DMS53 treated with DMSO at 0.1 percent for 48 hours (cell line): ENCODE measurements at regions not wholly inside any gene's neighbourhood (a gene's known extent, or its start where the extent isn't known, plus 50 kb on each side); places are given as distances from the start of the nearest gene placed in this dataset.
A peak's percentile ranks its signal among the peaks of the same experiment; 100 is the strongest.

ENCODE experiments used
- DNase-seq: peaks from one replicate; lab custom pipeline; 2025; ENCODE audit not compliant: unreplicated experiment; lab: John Stamatoyannopoulos, UW

DNA sequence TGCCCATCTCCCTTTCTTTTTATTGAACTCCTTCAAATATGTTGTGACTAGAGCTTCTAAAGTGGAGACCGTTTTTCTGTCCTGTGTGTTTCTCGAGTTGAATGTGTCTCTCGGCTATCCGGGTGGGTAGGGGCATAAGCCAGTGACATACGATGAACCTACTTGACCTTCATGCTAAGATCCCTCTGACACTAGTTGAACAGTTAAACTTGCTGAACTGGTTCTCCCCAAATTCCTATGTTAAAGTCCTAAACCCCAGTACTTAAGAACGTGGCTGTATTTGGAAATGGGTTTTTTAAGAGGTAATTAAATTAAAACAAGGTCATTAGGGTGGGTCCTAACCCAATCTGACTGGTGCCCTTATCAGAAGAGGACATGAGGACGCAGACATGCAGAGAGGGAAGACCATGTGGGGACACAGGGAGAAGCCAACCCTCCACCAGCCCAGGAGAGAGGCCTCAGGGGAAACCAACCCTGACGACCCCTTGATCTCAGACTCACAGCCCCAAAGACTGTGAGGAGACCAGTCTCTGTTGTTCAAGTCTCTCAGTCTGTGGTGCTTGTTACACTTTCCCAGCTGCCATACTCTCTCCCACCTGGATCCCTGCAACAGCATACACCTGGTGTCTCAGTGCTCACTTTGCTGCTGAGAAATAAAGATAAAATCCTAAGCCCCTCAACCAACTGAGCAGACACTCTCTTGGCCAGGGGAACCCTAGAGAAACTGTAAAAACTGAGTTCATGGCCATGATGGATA, 208.4 kb downstream of the MYLK4 start:
- DNase-seq = no peak

DNA sequence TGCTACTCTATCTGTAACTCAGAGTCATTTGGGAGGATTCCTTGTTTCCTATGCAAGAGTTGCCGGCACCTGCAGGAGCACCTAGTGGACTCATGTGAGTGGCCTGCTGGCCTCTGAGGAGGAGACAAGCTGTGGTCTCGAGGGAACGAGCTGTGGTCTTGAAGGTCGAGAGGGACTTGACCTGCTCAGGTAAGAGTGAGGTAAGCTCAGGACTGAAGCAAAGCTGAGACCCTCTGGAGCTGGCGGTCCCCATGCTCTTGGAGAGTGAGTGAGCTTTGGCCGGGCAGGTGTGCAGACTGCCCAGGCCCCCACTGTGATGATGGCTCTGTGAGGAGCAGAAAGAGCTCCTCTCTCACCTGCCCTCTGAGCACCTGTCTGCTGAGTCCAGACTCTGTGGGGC, 214.3 kb downstream of the MYLK4 start:
- DNase-seq = no peak

DNA sequence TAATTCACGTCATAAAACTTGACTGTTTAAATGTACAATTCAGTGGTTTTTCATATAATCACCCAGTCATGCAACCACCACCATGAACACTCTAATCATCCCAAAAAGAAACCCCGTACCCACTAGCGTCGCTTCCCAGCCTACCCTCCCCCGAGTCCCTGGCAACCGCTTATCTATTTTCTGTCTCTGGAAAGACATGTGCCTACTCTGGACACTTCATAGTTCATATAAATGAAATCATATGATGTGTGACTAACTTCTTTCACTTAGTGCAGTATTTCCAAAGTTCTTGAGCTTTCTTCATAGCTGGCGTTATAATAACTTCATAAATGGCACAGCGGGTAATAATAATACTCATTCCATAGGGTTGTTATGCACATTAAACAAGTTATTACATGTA, 215.2 kb downstream of the MYLK4 start:
- DNase-seq = no peak

DNA sequence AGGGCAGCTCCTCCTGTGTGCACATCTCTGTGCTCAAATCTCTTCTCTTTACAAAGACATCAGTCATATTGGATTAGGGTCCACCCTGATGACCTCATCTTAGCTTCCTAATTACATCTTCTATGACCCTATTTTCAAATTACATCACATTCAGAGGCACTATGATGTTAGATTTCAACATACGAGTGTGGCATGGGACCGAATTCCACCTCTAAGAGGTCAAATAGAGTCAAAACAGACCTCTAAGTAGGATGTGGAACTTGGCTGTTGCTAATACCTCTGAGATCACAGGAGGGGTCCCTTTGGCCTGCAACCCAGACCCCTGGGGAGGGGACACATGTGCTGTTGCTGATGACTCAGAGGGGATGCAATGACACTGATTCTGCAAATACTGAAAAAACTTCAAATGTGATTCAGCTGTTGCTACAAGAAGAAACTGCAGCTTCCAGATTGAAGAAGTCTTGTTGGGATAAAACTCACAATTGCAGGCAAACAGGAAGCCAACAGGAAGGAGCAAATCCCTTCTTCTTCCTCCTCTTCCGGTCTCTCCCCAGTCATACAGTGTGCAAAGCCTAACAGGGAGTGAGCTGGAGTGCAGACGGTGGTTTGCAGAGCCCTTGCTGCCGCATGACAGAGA, 216.2 kb downstream of the MYLK4 start:
- DNase-seq = no peak

DNA sequence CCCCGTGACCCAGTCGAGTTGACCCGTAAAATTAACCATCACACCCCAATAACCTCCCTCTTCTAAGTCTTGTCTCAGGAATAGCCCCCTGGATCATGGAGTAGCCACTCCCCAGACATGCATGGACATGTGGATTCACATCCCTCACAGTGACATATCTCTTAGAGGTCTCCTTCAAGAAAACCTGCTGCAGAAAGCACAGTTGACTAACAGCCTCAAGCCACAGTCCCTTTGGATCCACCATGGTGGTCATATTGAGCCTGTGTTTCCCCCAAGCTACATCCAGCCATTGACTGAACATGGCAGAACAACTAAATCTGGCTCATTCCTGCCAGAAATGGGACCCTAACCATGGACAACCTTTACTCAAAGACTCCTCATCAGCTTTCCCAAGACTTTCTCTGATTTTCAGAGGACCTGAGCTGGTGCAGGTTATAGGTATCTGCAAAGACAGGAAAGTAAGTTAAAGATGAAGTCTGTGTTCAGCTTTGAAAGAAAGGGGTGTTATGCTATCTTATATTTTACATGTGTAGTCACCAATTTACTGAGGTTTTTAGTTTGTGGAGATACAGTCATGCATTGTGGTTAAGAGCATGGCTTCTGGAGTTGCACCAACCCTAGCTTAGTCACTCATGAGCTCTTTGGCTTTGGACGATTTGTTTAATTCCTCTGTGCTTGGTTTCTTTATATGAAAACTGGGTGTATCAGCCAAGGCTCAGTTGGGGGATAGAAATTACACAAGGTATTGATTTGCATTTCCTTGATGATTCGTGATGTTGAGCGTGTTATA, 219.1 kb downstream of the MYLK4 start:
- no peak for DNase-seq

DNA sequence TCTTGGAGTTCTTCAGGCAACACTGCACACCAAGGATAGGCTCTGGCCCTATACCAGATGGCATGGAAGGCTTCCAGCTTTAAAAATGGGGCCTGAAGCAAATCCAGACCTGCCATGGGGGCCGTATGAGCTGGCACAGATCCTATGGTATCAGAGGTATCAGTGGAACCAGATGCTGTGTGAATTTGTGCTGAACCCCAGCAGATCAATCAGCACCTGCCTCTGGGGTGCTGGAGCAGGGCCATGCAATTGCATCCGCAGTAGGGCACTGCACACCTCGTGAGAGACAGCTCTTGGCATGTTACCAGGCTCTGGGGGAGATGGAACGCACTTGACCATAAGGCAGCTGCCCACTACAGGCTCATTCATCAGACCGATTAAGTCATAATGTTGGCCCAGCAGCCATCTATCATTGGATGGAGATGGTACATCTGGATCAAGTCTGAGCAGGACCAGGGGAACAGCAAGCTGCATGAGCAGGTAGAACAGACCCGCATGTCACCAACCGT, 221.5 kb downstream of the MYLK4 start:
- no peak for DNase-seq

DNA sequence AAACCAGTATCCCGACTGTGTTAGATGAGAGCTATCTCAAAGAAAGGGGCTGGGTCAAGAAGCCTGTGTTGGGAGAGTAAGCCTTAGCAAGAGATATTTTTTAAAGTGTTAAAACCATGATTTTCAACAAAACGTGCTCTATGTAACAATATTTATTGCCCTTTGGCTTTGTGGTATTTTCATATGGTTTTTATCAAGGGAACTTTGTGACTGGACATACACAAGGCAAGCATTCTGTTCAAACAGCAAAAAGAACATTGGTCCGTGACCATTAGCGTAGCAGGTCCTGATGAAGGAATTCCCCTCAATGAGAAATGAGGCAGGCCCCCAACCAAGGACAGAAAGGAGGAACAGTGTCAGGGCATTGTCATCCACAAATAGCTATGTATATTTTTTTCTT, 222.6 kb downstream of the MYLK4 start:
- no peak for DNase-seq

DNA sequence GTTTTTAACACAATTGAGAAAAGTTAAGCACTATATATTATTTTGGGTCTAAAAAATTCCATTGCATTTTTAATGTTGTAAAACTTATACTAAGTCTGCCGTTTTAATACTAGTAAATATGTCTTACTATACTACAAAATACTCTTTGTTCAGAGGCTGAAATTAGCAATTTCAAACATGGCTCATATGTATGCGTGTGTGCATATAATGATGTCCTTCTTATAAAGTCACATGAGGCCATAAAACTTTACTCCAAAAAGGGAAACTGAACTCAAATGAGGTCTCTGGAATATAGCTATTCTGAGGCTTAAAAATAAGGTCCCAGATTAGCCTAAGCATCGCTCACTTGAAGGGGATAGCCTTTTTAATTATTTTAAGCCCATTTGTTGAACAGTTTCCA, 224.0 kb downstream of the MYLK4 start:
- no peak for DNase-seq

DNA sequence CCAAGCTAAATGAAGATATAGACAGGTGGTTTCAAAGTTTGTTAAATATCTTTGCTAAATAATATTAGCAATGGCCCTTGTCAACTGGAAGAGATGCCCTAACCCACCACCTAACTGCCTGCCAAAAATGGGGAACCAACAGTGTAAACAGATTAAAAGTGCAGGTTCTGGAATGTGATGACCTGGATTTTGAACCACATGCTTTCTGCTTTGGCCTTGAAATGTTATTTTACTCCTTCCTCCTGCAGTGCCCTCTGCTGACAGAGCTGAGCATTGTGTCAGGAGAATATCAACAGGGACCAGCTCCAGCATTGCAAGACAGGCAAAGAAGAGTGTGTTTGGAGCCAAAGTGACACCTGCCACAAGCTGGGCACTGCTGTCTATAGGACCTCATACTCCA, 226.6 kb downstream of the MYLK4 start:
- DNase-seq = peak; percentile 21

DNA sequence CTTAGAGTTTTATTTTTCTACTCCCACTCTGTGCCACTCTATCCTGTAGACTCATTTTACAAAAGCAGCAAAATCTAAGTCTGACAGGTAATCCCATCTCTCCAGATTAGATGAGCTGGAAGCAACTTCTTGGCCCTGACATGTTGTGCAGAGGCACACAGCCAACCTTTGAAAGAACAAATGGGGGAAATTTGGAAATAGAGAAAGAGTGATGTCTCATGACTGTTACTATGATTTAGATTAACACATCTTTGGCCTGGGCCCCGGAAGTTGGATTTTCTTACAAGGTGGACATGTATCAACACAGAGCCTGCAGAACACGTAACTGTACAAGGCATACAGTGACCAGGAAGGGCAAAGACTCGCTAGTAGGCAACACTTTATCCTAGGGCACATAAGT, 227.7 kb downstream of the MYLK4 start:
- DNase-seq = no peak

DNA sequence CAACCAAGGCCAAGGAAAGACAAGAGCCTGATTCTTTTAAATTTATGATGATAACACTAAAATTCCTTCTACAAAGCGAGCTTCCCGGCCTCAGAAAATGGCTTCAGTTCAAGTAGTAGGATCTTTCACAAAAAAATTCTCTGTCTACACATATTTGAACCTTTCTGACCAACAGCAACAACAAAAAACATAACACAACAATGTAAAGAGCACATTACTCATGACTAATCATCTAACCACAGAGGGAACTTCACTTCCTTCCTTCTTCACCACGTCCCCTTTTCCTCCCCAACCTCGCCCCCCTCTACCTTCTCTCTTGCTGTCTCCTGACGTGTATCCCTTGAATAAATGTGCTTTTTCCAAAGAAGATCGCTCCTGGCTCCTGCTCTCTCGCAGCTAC, 228.2 kb downstream of the MYLK4 start:
- DNase-seq = no peak

DNA sequence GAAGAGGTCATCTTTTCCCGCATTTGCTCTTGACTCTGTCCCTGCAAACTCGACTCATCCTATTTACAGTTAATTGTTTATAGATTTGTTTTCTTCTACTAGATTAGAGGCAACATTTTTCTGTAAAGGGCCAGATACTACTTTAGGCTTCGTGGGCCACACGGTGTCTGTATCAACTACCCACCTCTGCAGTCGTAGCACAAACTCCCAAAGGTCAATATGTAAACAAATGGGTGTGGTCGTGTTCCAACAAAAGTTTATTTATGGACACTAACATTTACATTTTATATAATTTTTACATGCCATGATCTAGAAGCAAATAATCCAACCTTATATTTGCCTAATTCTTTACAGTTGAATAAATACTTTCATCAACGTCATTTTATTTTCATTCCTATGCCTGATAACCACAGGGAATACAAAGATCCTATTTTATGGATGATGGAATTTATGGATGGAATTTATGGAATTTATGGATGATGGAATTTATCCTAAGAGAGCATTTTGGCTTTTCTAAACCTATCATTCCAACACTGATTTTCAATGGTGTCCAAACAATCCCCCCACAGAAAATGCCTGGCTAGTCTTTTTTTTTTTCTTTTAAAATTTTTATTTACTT, 232.8 kb downstream of the MYLK4 start:
- no peak for DNase-seq

DNA sequence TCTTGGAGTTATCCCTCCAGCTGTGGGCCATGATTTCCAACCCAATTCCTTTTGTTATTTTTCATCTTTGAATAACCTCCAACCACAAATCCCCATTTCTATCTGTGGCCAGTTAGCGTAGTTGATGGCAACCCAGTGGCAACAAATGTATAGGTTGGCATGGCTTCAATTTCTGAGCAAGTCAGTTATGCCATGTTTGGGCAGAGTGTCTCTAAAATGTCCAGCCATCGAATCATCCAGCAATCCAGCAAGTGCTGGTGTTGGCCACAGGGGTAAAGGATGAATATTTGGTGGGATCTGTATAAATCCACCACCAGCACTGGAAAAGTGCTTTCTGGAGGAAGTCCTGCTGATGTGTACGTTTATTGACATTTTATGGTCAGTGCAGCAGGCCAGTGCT, 233.3 kb downstream of the MYLK4 start:
- no peak for DNase-seq

DNA sequence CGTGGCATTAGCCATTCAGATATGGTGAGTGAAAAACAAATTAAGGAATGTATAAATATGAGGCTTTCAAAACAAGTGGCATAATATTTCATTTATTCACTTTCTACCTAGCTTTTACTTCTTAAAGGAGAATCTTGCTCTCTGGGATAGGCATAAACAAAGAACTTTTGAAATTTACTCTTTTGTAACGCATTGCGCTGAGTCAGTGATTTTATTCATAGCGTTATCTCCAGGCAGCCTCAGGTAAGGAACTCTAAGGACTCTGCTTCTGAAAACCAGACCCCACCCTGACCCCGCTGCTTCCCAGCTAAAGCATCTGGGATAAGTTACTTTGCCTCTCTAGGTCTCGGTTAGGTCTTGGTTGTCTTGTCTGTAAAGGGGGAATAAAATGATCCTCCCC, 234.7 kb downstream of the MYLK4 start:
- DNase-seq = no peak

DNA sequence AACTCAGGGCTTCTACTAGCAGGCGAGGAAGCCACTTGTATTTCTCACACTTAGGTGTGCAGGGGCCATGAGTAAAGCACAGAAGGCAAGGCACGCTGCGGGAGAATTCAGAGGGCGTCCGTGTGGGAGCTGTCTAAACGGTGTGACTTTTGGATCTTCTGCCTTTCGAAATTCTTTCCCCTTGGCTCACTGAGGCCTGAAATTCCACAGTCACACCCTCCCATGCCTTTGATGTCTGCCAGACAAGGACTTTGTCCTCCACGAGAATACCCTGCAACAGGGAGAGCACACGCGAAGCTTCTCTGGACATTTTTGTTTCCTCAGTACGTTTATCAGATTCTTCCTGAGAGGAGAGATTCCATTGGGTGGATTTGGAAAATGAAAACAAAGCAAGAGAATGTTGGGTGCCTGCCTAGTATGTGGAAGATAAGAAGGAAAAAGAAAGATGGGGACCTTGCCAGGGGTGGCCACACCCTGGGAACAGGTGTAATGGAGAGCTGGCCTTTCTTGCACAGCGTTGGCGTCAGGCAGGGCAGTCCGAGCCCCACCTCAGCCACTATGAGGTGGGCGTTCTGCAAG, 235.7 kb downstream of the MYLK4 start:
- DNase-seq = no peak

DNA sequence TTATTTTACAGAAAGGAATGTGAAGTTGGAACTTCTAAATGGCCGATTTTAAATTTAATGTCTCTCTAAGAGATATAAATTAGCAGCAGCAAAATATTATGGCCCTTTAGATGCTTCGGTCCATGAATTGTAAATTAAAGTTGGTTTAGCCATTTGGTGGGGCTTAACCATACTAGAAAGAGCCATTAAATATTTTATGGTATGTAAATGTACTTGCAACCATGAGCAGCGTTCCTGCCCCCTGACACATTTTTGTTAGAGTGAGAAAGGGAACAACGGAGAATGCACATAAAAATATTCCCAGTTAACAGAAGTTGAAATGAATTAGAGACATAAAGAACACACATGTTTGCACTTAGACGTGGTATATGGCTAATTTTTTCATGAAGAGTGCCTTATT, 237.9 kb downstream of the MYLK4 start:
- no peak for DNase-seq

DNA sequence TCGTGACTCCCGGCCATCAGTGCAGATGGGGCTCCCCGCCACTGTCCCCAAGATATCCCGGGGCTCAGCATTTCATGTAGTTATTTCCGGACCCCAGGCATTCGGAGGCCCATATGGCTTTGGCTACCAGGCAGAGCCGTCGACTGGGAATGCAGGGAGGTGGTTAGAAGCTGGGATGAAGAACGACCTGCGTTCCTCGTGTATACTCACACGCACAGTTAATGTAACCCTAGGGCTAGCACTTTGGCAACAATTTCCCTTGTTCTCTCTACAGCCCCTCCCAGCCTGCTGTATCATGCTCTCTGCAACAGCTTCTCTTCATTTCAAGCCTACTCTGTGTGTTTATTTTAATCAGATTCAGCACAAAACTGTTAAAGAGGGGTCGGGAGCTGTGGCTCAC, 240.4 kb downstream of the MYLK4 start:
- no peak for DNase-seq

DNA sequence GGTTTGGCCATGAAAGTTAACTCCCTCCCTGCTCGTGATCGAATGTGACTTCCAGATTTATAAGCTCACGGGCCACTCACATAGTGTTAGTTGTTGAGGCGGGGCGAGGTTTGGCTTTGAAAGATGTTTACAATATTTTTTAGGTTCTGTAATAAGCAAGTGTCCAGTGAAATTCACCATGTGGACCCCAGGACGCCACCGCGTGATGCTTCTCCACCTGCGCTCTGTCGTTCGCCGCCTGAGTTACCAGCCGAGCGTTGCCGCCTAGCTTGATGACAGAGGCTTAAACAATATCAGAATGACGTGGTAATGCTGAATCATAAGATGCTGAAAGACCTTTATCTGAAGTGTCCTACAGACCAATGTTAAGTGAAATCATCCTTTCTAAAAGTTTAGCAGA, 241.0 kb downstream of the MYLK4 start:
- DNase-seq = no peak

DNA sequence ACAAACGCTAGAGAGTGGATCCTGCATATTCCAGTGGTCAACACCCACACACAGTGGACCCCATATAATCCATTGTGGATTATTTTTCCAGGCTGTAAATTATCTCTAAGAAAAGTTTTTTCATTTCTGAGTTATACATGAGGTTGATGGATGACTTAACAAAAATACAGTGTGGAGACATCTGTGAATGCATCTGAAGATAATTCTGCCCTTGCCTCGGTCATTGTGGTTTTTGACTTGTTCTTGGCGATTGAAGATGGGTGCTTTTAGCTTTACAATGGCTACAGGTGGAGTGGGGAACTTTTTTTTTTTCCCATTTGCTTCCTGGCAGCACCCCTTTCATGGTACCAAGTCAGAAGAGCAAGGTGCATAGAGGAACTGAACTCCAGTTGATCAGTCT, 242.7 kb downstream of the MYLK4 start:
- no peak for DNase-seq

DNA sequence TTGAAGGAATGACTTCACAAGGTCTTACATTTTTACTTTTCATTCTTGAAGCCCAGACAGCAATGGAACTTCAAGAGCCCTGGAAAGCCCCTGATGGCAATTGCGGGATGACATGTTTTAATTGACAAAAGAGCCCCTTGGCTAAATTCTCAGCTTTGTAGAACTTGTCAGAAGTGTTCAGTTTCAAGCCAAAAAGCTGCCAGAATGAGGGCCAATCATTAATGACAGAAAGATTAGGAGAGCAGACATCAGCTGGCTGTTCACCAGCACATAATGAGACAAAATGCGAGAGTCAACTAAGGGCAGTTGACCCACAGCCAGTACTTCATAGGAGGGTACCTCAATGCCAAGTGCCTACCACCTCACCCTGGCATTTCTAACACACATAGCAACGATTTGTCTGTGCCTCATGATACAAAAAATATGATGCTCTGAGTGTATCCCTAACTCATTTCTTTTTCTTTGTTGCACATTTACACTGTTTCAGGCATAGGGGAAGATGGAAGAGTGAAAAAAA, 243.1 kb downstream of the MYLK4 start:
- no peak for DNase-seq

DNA sequence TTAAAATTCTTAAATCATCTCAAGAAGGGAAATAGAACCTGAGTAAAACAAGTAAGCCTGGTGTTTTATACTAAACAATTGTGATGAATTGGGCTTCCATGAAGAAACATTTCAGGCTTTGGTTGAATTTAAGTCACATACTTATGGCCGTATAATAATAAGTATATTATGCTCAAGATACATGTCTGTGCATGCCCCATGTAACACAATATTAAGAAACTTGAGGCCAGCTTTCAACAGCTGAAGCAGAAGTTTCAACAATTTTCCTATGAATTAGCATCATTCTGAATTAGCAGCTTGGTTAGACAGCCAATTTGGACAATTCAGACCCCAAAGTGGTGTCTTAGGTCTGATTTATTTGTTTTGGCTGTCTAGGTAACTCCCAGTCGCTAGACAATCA, 243.7 kb downstream of the MYLK4 start:
- no peak for DNase-seq
